ENCODE measurements at regions not wholly inside any gene's neighbourhood (a gene's known extent, or its start where the extent isn't known, plus 50 kb on each side); places are given as distances from the start of the nearest gene placed in this dataset.

- H3K4me2 ChIP-seq (ENCODE audit: insufficient read depth, insufficient read length, low read length) = no peak overlapping the region
- Mint-ChIP-seq H3K27me3 (ENCODE audit: low read depth) (no peaks in the 10 kb centered on the region), H3K9me3 (peaks cover 0 to 8% of the 10 kb centered on the region in 2 experiments; a peak in 3 of 5 replicates), H3K4me1 (no peaks in the 10 kb centered on the region), H3K27ac (no peak overlapping the region), H3K36me3 (ENCODE audit: insufficient read depth in 1 of 3, low read depth in 3 of 3) (no peaks in the 10 kb centered on the region), H3K4me3 (no peak overlapping the region)
- H2BK120ac ChIP-seq (ENCODE audit: low read depth, low read length, poor library complexity, severe bottlenecking) = no peak overlapping the region
- H3K18ac ChIP-seq (ENCODE audit: insufficient read length, low read depth, low read length) = no peak overlapping the region
- H3K27ac ChIP-seq (ENCODE audit: insufficient read length, low read depth, low read length) = no peak overlapping the region
- no peak overlapping the region for H2BK12ac ChIP-seq (ENCODE audit: insufficient read length, low read depth, low read length)
- H3K79me1 ChIP-seq (ENCODE audit: insufficient read depth, low read depth, low read length, poor library complexity, severe bottlenecking) = no peaks in the 10 kb centered on the region
- no peak overlapping the region for H3K14ac ChIP-seq (ENCODE audit: insufficient read depth, low read length)
- H2BK20ac ChIP-seq (ENCODE audit: low read depth, low read length, poor library complexity, severe bottlenecking) = no peak overlapping the region
- no peak overlapping the region for H3T11ph ChIP-seq (ENCODE audit: low read length)
- no peak overlapping the region for H2AFZ ChIP-seq (ENCODE audit: low read length)
- H2BK15ac ChIP-seq (ENCODE audit: low read depth, low read length) = no peak overlapping the region
- H4K5ac ChIP-seq (ENCODE audit: insufficient read length, low read depth, low read length) = no peak overlapping the region
- WGBS (ENCODE audit: extremely low coverage, insufficient read length, low lambda C conversion rate) = no CpG with 5 or more reads among the region's 1 CpG
- no peaks in the 10 kb centered on the region for H3K79me2 ChIP-seq (ENCODE audit: insufficient read depth, low read length)
- H3K27me3 ChIP-seq (ENCODE audit: insufficient read depth, low read length) = no peaks in the 10 kb centered on the region
- no peak overlapping the region for H3K4ac ChIP-seq (ENCODE audit: low read depth, low read length)
- H3K9me3 ChIP-seq (ENCODE audit: control insufficient read depth, low read depth, low read length) = no peaks in the 10 kb centered on the region
- no peak overlapping the region for H3K9ac ChIP-seq (ENCODE audit: extremely low read depth, insufficient read length, low read length)
- no peaks in the 10 kb centered on the region for H3K23me2 ChIP-seq (ENCODE audit: insufficient read length, low read depth, low read length, poor library complexity, severe bottlenecking)
- no peaks in the 10 kb centered on the region for H4K20me1 ChIP-seq (ENCODE audit: control insufficient read depth, insufficient read depth, insufficient read length)
- H2BK5ac ChIP-seq (ENCODE audit: insufficient read length, low read length) = no peak overlapping the region
- no peaks in the 10 kb centered on the region; the same call in 1 of the 2 replicates for H3K4me1 ChIP-seq (ENCODE audit: insufficient read depth, low read length)
- DNase-seq = no peak
- H3K56ac ChIP-seq (ENCODE audit: insufficient read length, low read depth, low read length) = no peak overlapping the region
- TF ChIP-seq CTCF (conservative IDR thresholded peaks at IDR 0.05) = no peak
- no peak overlapping the region for H3K23ac ChIP-seq (ENCODE audit: insufficient read length, low read depth, low read length)
- no peak overlapping the region for H4K8ac ChIP-seq (replicated peaks; ENCODE audit: insufficient read length, low read depth, low read length)
- H4K91ac ChIP-seq (ENCODE audit: insufficient read length, low read depth, low read length) = no peak overlapping the region
- H2AK5ac ChIP-seq (ENCODE audit: insufficient read length, low read length) = no peak overlapping the region
Measured at GRCh38 chr2:17000184-17000482, 334.5 kb upstream of the CYRIA start.

Data from H9 (cell line).